PFSK-1 (cell line): ENCODE measurements at regions not wholly inside any gene's neighbourhood (a gene's known extent, or its start where the extent isn't known, plus 50 kb on each side); places are given as distances from the start of the nearest gene placed in this dataset.

Experiments used
- FOXP2 ChIP-seq: optimal IDR thresholded peaks from 2 replicates; pipeline ENCODE3; 2011; ENCODE audit warnings: borderline replicate concordance, control low read depth, inconsistent platforms; ENCODE audit not compliant: insufficient read depth; ENCODE audit errors: extremely low read length, extremely low read depth
- POLR2AphosphoS5 ChIP-seq: IDR thresholded peaks from 2 replicates; pipeline ENCODE4 v1.6.1; 2012; ENCODE audit warnings: low read depth, mild to moderate bottlenecking, control low read depth, low read length, moderate library complexity
- REST ChIP-seq, 2 experiments: IDR thresholded peaks; 2 replicates each; pipeline versions ENCODE4 v1.6.1 to v1.8.0; 2011 to 2012; ENCODE audit warnings: low read depth in 2 of 2, low read length in 2 of 2, control low read depth in 1 of 2, inconsistent platforms in 1 of 2, mild to moderate bottlenecking in 1 of 2, moderate library complexity in 1 of 2; ENCODE audit not compliant: insufficient read depth in 1 of 2
- SIN3A ChIP-seq: IDR thresholded peaks from 2 replicates; pipeline ENCODE4 v1.6.1; 2012; ENCODE audit warnings: mild to moderate bottlenecking, low read length, moderate library complexity, borderline replicate concordance; ENCODE audit not compliant: insufficient read depth
- TAF1 ChIP-seq: IDR thresholded peaks from 2 replicates; pipeline ENCODE4 v1.6.1; 2012; ENCODE audit warnings: low read length, control low read depth, borderline replicate concordance; ENCODE audit not compliant: insufficient read depth

- no peak for TF ChIP-seq TAF1
- TF ChIP-seq REST (IDR thresholded peaks at IDR 0.05; ENCODE audit: insufficient read depth in 1 of 2, low read depth in 2 of 2, low read length in 2 of 2), result no peak
- no peak for TF ChIP-seq SIN3A
- no peak for TF ChIP-seq FOXP2
- TF ChIP-seq POLR2AphosphoS5, result no peak
These were observed 144.4 kb upstream of the ZNF644 start for GRCh38 chr1:91166106-91166712.

- TF ChIP-seq FOXP2, result peak; percentile 25
- TF ChIP-seq SIN3A, result no peak
These were observed 143.3 kb upstream of the ZNF644 start for GRCh38 chr1:91165033-91165654.

GRCh38 chr1:91162613-91163012 lies 140.8 kb upstream of the ZNF644 start:
- no peak for TF ChIP-seq REST (IDR thresholded peaks at IDR 0.05; ENCODE audit: insufficient read depth in 1 of 2, low read depth in 2 of 2, low read length in 2 of 2)
- TF ChIP-seq FOXP2, result no peak
- TF ChIP-seq TAF1, result no peak
- TF ChIP-seq POLR2AphosphoS5, result no peak
- TF ChIP-seq SIN3A, result no peak

GRCh38 chr1:91161749-91162148 lies 139.9 kb upstream of the ZNF644 start:
- TF ChIP-seq REST (IDR thresholded peaks at IDR 0.05; ENCODE audit: insufficient read depth in 1 of 2, low read depth in 2 of 2, low read length in 2 of 2) (no peak), POLR2AphosphoS5 (no peak), SIN3A (no peak), FOXP2 (no peak), TAF1 (no peak)

- TF ChIP-seq FOXP2 (no peak), TAF1 (no peak), SIN3A (no peak), REST (IDR thresholded peaks at IDR 0.05; ENCODE audit: insufficient read depth in 1 of 2, low read depth in 2 of 2, low read length in 2 of 2) (no peak), POLR2AphosphoS5 (no peak)
These were observed 139.3 kb upstream of the ZNF644 start for GRCh38 chr1:91161166-91161565.
